NOMO-1 (cell line): ENCODE measurements at regions not wholly inside any gene's neighbourhood (a gene's known extent, or its start where the extent isn't known, plus 50 kb on each side); places are given as distances from the start of the nearest gene placed in this dataset.
A peak's percentile ranks its signal among the peaks of the same experiment; 100 is the strongest.
"Not testable (repeated sequence)": the region's sequence is repeated elsewhere in the genome, so short reads cannot be mapped to it uniquely, and the experiment has no call there.

Source experiments
- DNase-seq, 2 experiments: peaks; one replicate each; lab custom pipeline; 2025; ENCODE audit not compliant: unreplicated experiment in 2 of 2; lab: John Stamatoyannopoulos, UW

DNA sequence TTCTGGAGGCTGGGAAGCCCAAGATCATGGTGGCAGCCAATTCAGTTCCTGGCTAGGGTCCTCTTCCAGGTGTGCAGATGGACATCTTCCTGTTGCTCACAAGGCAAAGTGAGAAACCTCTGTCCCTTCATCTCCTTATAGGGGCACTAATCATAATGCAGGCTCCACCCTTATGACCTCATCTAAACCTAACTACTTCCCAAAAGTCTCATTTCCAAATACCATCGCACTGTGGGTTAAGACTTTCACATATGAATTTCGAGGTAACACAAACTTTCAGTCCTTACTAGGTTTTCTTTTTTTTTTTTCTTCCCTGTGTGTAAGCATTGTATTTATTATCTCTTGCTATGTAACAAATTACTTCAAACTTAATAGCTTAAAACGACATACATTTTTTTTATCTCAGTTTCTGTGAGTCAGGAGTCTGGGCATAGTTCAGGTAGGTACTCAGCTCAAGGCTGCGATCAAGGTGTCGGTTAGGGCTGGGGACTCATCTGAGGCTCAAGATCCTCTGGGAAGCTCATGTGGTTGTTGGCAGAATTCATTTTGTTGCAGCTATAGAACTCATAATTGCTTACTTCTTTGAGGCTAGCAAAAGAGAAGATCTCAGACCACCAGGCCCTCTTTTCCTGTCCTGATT, 204.7 kb upstream of the STK26 start:
- DNase-seq: peak; percentile 29 to 79

GRCh38 chrX:131821945-131822622, 201.0 kb upstream of the STK26 start:
- DNase-seq: peak; percentile 73 to 88

DNA sequence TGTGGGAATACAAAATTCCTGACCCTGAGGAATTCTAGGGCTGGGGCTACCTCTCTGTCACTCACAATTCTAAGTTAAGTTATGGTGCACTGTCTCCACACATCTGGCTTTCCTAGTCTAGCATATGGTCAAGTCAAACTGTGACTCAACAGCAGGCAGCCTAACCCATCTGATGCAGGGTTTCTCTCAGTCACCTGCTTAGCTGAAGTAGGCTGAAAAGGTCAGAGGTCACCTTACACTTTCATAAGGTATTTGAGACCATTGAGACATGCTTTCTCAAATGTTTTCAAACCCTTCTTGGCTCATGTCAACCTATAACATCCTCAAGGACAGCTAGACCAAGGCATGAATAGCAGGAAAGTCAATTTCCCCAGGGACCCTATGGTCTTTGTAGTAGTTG, 196.5 kb upstream of the STK26 start:
- DNase-seq: no peak

DNA sequence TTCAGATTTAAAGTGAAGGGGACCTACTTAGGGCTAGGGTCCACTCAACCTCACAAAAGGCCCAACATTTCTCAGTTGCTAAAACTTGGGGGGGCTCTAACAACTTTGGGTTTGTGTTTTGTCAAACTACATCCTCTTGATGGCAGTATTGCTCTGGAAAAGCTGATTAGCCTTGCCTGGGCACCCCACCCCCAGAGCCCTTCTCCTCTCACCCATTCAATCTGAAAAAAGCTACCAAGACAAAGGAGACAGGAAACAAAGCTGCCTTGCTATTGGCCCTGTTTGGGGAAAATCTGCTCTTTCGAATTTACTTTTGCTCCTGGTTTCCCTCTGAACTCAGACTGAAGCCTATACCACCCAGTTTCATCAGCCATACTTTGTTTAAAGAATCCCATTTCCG, 195.2 kb upstream of the STK26 start:
- peak; percentile 0 to 12 for DNase-seq

GRCh38 chrX:131828482-131828881, 194.6 kb upstream of the STK26 start:
- no peak for DNase-seq

GRCh38 chrX:131830400-131831184, 192.5 kb upstream of the STK26 start:
- peak; percentile 63 to 76 for DNase-seq

- DNase-seq: no peak
Observed at GRCh38 chrX:131831185-131831520, 191.9 kb upstream of the STK26 start.

DNA sequence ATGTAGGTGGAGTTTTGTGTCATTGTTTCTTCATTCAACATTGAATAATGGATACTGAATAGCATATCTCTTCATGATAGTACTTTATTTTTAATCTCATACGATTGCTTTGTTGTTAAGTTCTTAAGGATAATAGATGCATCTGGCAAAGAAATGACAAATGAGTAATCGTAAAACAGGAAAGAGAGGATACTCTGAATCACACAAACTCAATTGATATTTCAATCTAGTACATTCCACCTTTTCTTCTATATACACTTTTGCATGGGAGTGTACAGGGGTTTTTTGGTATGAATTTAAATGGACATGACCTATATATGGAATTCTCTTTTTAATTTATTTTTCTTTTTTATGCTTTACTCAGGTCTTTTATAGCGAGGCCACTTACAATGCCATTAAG, 186.9 kb upstream of the STK26 start:
- DNase-seq: no peak

GRCh38 chrX:131837325-131837724, 185.8 kb upstream of the STK26 start:
- no peak for DNase-seq

DNA sequence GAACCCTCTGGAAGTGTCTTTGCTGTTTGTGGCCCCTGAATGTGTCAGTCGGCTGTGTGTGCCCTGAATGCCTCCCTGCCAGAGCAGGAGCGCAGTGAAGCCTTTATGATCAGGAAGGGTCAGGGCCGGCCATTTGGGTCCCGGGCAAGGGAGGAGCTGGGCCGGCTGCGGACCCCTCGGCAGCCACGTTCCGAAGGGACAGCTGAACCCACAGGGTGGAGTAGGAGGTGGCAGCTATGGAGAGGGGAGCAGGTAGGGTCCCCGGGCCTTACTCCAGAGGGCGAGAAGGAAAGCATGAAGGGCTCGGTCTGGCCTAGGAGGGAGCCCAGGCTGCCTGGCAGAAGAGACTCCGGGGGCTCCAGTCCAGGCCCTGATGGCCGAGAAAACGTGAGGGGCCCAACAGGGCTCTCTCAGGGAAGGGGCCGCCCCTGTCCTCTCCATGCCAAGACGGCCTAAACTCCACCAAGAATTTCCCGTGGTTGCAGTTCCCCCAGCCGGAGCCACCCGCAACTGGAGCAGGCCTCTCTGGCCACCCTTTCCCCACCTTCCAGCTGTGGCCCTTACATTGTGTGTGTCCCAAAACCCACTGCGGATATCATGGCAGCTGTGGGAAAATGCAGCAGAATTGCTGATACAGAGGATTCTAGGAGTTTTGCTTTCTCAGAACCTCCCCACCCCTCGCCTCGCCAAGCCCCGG, 182.2 kb upstream of the STK26 start:
- no peak for DNase-seq

DNA sequence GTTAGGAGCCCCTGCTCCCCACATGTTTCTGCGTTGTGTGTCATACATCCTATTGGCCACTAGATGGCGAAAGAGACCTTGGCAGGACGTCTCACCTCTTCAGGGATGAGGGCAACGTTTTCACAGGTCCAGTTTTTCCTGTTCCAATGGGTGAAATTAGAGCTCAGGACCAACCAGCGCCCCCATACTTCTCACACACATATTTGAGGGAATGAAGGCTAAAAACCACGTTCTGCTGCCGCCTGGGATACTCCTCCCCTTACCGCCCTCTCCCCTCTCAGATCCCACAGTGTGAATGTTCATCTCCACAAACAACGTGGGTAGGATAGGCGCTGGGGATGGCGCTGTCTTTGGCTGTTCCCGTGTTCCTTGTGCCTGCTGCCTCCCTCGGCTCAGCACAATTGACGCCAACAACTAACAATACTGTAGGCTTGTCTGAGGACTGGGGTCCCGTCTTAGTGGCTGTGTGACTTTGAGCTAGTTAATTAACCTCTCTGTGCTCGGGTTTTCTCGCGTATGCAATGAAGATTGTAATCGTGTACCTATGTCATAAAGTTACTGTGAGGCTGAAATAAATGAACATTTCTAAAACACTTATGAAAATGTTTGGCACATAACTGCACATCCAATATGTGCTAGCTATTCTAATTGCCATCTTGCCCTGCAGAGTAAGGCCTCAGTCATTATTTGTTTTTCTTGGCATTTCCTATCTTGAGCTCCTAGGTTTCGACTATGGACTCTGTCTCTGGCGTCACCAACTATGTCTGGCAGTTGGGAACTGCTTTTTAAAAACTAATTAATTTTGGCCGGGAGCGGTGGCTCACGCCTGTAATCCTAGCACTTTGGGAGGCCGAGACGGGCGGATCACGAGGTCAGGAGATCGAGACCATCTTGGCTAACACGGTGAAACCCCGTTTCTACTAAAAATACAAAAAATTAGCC, 181.3 kb upstream of the STK26 start:
- DNase-seq: peak; percentile 1 to 31

DNA sequence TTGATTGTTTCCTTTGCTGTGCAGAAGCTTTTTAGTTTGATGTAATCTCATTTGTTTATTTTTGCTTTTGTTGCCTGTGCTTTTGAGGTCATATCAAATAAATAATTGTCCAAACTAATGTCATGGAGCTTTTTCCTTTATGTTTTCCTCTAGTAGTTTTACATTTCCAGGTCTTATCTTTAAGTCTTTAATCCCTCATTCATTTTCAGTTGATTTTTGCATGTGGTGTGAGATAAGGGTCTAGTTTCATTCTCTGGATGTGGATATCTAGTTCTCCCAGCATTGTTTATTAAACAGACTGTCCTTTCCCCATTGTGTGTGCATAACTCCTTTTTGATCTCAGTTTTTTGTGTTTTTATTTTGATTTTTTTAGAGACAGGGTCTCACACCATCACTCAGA, 179.1 kb upstream of the STK26 start:
- no peak for DNase-seq

- DNase-seq: no peak
Observed at GRCh38 chrX:131845201-131845600, 177.9 kb upstream of the STK26 start.

DNA sequence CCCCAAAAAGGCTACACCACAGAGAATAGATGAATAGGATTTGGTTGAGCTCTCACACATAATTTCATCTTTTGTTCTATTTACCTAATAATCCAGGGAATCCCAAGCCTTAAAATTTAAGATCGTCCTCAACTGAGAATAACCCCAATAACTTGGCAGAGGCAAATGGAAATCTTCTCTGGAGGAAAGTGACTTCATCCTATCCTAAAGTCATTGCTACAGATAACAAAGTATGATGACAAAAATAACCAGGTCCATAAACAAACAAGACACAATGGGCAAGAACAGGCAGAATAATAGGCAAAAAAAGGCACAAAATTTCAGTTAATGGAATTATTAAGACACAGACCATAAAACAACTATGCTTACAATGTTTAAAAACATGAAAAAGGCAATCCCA, 177.3 kb upstream of the STK26 start:
- no peak for DNase-seq

GRCh38 chrX:131850964-131851363, 172.1 kb upstream of the STK26 start:
- DNase-seq: not testable (repeated sequence)

DNA sequence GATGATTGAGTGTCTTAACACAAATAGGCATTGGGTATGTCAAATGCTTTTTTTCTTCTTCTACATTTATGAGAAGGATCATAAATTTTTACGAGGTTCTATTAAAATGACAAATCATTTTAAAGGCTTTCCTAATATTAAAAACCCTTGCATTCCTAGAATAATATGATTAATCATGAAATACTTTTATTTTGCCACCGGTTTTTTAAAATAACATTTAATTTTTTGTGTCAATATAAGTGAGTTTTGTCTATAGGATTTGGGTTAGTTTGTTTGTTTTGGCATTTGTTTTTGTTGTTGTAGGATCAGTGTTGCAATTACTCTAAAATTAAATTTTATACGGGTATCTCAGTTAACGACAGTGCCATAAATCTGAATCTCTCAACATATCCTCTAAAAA, 169.7 kb upstream of the STK26 start:
- no peak for DNase-seq

DNA sequence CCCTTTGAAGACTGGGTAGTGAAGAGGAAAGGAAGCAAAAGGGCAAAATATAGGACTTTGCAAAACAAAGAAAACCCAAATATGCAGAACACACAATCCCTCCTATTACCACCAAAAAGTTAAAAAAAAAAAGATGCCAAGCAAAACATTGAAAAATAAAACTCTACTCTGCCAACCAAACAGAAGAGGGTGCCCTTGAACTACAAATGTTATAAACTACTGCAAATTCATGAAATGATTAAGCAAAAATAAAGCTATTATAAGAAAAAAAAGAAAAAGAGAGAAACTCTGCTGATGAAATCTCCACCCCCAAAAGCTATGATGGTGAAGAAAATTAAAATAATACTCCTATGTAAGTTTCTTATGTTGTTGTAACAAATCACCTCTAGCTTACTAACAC, 168.5 kb upstream of the STK26 start:
- DNase-seq: peak; percentile 34 to 48

GRCh38 chrX:131861088-131861787, 161.9 kb upstream of the STK26 start:
- no peak for DNase-seq

DNA sequence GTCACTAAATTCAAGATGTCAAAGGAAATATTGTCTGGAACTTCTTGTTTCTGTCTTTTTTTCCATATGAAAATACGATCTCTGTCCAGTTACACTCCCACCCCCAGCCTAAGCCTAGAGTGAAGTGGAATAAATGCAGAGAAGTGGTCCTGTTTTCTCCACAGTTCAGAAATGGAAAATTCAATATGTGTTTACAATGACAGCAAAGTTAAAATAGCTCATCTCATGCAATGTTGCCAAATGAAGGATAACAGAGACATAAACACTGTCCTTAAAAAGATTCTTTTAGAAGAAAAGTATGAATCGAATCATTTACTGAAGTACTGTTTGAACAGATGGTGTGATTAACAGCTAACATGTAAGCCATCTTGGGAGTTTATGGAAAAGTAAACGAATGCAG, 160.8 kb upstream of the STK26 start:
- DNase-seq: no peak

GRCh38 chrX:131869182-131869581, 153.9 kb upstream of the STK26 start:
- peak in 1 of 2 experiments; percentile 4 for DNase-seq
